ENCODE measurements at regions not wholly inside any gene's neighbourhood (a gene's known extent, or its start where the extent isn't known, plus 50 kb on each side); places are given as distances from the start of the nearest gene placed in this dataset.

DNA sequence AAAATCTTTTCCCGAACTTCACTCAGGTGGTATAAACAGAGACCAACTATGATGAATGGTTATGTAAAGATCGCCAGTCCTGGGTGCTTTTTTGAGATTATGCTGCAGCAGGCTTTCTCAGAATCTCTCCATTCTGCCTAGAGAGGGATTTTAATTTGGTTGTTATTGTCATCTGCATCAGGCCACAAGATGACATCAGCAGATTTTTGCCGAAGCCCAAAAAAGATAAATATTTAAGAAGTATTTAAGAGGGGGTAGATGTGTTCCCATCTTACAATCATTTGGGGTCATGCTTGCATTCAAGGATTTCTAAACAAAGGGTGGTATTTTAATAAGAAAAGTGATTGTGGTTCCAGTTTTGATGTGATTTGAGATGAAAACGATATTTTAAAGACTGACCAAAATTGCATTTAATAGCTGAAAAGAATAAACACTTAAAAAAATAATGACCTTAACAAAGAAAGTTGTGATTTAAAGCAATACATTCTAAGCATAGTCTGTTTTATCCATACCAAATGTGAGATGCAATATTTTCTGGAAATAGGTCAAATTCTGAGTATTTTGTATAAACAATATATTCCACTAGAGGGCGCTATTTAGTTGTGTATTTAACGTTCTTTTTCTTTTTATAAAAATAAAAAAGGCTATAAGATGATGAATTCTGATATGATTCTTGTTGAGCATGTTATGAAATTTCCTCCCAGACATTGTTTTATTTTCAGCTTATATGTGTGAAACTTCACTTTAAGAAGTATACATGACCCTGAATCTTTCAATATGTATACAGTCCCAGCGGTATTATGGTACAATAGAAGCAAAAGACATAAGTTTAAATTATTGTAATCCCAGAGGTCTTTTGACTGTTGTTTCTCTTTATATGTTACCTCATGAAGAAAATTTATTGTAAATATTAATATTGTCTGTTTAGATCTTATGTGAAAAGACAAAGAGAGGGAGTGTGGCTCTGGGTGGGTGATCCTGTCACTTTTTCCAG lies 51.0 kb upstream of the ZFP64 start:
- TF ChIP-seq, protein P1, sequence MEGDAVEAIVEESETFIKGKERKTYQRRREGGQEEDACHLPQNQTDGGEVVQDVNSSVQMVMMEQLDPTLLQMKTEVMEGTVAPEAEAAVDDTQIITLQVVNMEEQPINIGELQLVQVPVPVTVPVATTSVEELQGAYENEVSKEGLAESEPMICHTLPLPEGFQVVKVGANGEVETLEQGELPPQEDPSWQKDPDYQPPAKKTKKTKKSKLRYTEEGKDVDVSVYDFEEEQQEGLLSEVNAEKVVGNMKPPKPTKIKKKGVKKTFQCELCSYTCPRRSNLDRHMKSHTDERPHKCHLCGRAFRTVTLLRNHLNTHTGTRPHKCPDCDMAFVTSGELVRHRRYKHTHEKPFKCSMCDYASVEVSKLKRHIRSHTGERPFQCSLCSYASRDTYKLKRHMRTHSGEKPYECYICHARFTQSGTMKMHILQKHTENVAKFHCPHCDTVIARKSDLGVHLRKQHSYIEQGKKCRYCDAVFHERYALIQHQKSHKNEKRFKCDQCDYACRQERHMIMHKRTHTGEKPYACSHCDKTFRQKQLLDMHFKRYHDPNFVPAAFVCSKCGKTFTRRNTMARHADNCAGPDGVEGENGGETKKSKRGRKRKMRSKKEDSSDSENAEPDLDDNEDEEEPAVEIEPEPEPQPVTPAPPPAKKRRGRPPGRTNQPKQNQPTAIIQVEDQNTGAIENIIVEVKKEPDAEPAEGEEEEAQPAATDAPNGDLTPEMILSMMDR (IDR thresholded peaks at IDR 0.05; ENCODE audit: low read depth, low read length), result peak; percentile 89
- no peak for TF ChIP-seq EZH2phosphoT487 (IDR thresholded peaks at IDR 0.05; ENCODE audit: low read depth)
